Neural cell (in vitro differentiated cells): ENCODE measurements at regions not wholly inside any gene's neighbourhood (a gene's known extent, or its start where the extent isn't known, plus 50 kb on each side); places are given as distances from the start of the nearest gene placed in this dataset.

Source experiments
- CTCF ChIP-seq: fragments of 450-650 bp; IDR thresholded peaks from 2 replicates; pipeline ENCODE4 v1.5.1; 2014; ENCODE audit warnings: antibody characterized with exemption, mild to moderate bottlenecking, moderate library complexity; ENCODE audit not compliant: poor library complexity, severe bottlenecking
- EP300 ChIP-seq: fragments of 450-650 bp; conservative IDR thresholded peaks from 2 replicates; pipeline ENCODE4 v1.6.1; 2014; ENCODE audit warnings: antibody characterized with exemption, mild to moderate bottlenecking, moderate library complexity; ENCODE audit not compliant: poor library complexity, severe bottlenecking
- EZH2 ChIP-seq: fragments of 200-600, 300-800 bp; shearing (Covaris generic), sonication (generic); IDR thresholded peaks from 2 replicates; pipeline ENCODE4 v1.6.1; 2014; ENCODE audit warnings: antibody characterized with exemption, low read length, borderline replicate concordance, mild to moderate bottlenecking; ENCODE audit not compliant: insufficient read depth, poor library complexity, severe bottlenecking
- MXI1 ChIP-seq: fragments of 450-650 bp; conservative IDR thresholded peaks from 2 replicates; pipeline ENCODE4 v1.6.1; 2014; ENCODE audit warnings: antibody characterized with exemption, mild to moderate bottlenecking; ENCODE audit not compliant: poor library complexity, severe bottlenecking
- RAD21 ChIP-seq: fragments of 450-650 bp; conservative IDR thresholded peaks from 2 replicates; pipeline ENCODE4 v1.6.1; 2014; ENCODE audit warnings: antibody characterized with exemption, mild to moderate bottlenecking, moderate library complexity
- TAF1 ChIP-seq: IDR thresholded peaks from 2 replicates; pipeline ENCODE4 v1.6.1; 2012; ENCODE audit warnings: low read depth

DNA sequence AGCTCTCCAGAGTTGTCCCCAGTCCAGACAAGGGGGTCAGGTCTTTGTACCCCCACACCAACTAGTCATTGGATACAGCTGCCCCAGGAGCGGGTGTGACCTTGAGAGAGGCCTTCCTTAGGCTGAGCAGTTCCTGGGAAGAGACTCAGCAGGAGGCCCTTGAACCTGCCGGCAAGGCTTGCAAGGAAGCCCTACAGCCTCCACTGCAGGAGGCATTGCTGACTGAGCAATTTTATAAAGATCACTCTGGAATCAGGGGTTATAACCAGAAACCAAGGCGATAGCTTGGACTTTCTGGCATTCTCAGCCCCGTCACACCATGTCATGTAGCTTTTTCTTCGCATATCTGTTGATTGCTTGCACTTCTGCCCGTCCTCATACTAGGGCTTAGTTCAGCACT lies 291.3 kb upstream of the CRY1 start:
- no peak for TF ChIP-seq EZH2
- TF ChIP-seq CTCF = no peak
- TF ChIP-seq MXI1 = no peak
- TF ChIP-seq EP300 = no peak
- no peak for TF ChIP-seq RAD21
- TF ChIP-seq TAF1 = no peak
